Jurkat, Clone E6-1 (cell line): ENCODE measurements at regions not wholly inside any gene's neighbourhood (a gene's known extent, or its start where the extent isn't known, plus 50 kb on each side); places are given as distances from the start of the nearest gene placed in this dataset.

Experiments
- DNase-seq: peaks from one replicate; pipeline ENCODE4 v3.0.0-alpha.2; 2011; ENCODE audit warnings: low read depth, low spot score
- H3K4me3 ChIP-seq: 2 replicates; pipeline ENCODE4 v1.5.1; 2011; ENCODE audit warnings: mild to moderate bottlenecking, low read length, control low read depth, moderate library complexity

DNA sequence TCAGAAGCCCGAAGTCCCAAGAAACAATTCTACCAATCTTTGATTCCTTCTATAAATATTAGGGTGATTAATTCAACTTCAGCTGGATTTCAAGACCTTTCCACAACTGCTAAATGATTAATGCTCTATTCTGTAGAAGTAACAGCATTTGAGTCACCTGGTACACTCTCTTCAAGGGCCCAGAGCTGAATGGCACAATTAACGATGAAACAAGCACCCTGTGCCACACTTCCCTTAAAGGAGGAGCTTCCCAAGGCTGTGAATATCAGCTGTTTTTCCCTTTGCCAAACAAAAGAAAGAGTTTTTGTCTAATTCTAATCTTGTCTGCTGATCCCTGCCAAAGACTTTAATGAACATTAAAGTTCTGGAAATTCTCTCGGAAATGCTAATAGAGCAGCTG, 56.0 kb downstream of the BOD1L2 start:
- no peak overlapping the region for H3K4me3 ChIP-seq
- no peak for DNase-seq

DNA sequence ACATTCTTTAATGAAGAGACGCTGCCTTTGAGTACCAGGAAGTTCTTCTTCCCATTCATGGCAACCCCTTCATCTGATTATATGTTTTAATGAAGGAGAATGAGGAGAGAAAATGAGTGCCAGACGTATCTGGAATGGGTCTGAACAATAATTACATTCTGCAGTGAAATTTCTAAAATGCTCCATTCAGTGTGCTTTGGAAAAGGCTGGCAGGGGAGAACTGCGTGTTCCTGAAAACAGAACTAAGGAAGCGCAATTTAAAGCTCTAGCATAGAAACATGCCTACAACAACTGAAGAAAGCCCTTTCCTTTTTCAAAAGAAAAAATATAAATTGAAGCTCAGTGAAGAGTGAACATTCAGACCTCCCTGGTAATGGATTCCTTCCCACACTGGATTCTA, 58.8 kb downstream of the BOD1L2 start:
- H3K4me3 ChIP-seq: no peak overlapping the region
- no peak for DNase-seq

DNA sequence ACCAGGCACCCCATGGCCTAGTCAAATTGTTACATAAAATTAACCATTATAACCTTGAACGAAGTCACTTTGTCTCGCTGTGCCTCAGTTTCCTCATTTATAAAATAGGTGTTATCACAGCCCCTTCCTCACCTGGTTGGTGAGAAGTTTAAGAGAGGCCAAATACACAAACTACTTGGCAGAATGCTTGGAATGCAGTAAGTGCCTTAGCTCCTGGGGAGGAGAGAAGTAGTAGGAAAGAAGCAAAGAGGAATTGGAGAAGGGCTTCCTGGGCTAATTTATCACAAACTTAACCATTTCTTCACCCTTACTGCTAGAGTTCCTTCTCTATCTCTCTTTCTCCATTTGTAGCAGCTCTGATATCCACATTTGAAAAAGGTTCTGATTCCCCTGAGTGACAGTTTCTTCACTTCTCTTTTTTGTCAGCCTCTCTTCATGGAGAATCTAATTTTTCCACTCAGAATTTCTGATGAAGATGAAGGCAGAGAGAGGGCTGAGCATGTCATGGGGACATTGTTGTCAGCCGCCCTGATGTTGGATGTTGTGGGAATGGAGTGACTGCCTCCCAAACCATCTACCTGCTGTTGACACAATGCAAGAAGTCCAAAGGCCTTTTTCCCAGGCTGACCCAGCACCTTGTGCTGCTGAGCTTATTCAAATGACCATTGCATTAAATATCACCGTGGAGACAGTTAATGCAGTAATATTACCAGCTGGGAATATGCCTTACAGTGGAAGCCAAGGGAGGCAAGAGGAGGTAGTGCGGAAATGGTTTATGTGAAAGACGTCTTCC, 60.4 kb downstream of the BOD1L2 start:
- no peak for DNase-seq
- H3K4me3 ChIP-seq: no peak overlapping the region

DNA sequence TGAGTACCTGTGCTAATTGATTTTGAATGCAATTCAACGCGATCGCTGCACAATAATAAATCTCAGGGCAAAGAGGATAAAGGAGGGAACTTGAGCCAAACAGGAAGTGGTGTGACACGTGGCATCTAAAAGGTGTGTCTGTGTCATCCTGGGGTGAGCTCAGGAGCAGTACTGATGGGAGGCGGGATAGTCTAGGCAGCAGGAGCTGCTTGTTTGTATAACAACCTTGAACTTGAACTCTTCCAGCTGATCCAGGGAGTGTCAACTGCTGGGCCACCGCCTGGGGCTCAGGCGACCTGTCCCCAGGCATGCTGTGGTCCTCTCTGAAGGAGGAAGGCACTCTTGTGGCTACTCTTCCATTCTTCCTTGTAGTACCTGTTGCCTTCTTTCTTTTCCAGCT, 61.2 kb downstream of the BOD1L2 start:
- DNase-seq: peak; percentile 27

DNA sequence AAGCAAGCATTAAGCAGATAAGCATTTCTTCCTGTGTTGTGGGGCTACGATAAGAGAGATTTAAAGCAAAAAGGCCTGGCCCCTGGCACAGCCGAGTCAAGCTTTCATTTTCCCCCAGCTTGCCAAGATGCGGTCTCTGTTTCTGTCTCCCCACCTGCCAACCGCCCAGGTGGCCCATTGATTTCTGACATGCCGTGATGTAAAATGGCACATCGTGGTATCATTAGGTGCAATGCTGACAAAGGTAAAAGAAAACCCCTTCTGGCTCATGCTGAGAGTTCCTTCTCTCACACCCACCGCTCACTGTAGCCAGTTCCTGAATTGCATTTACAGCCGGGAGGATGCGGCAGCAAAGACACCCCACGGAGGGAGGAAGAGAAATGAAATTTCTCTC, 62.8 kb downstream of the BOD1L2 start:
- DNase-seq: peak; percentile 75
- peak overlapping the region; percentile 26 for H3K4me3 ChIP-seq

More for the DNA sequence above, 61.2 kb downstream of the BOD1L2 start:
- H3K4me3 ChIP-seq: no peak overlapping the region

DNA sequence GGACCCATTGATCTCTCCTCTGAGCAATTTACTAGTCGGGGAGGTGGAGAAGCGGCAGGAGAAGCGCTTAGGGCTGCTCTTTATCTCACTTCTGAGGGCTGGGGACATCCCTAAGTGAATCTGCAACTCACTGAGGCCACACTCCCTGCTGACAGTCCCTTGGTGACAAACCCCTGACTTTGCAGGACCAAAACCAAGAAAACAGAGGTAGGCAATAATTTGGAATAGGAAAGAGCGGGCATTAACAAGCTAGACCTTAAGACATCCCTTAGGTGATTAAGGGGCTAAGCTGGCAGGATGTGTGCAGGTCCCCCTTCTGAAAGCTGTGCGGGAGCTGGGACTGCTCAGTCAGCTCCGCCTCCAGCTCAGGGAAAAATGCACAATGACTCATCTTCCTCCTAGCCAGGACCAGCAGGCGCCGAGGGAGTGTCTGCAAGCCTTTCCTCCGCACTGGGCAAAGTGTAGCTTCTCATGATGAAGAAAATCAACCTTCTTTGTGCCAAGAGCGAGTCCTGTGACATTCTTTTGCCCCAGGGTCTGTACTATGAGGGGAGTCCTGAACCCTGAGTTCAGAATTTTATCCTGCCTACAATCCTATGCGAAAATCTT, 63.3 kb downstream of the BOD1L2 start:
- no peak for DNase-seq
- peak overlapping the region; percentile 26 for H3K4me3 ChIP-seq

DNA sequence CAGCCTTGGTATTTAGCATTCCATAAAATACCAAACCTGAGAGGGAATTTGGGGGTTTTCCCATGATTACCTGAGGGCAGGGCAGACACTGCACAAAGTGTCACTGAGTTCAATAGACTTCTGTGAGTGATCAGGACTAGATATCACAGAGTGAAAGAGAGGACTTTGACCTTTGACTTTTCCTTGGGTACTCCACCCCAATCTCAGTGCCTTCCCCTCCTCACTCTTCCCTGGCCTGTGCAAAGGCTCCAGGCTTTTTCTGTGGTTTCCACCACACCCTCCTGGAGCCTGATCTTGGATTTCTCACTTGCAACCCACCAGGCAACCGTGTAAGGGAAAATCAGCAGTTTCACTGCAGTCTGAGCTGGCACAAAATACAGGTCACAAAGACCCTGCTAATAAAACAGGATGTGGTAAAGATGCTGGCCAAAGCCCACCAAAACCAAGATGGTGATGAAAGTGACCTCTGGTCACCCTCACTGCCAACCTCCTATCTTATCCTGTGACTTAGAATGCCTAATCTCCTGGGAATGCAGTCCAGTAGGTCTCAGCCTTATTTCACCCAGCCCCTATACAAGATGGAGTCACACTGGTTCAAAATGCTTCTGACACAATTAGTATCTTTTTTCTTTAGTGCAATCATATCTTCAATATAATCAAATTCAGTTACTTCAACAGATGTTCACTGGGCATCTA, 64.0 kb downstream of the BOD1L2 start:
- DNase-seq: no peak
- no peak overlapping the region for H3K4me3 ChIP-seq

DNA sequence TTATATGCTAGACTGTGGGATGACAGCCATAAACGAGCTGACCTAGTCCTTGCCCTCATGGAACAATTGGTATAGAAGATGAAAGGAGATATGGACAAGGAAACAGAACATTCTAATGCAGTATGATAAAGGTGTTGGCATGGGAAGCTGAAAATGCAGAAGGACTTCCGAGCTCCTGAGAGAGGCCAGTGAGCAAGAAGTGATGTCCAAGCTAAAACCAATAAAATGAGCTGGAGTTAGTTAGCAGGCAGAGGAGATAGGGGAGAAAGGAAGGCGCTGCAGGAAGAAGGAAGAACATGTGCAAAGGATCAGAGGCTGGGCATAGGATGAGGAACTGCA, 64.5 kb downstream of the BOD1L2 start:
- no peak overlapping the region for H3K4me3 ChIP-seq
- DNase-seq: no peak

DNA sequence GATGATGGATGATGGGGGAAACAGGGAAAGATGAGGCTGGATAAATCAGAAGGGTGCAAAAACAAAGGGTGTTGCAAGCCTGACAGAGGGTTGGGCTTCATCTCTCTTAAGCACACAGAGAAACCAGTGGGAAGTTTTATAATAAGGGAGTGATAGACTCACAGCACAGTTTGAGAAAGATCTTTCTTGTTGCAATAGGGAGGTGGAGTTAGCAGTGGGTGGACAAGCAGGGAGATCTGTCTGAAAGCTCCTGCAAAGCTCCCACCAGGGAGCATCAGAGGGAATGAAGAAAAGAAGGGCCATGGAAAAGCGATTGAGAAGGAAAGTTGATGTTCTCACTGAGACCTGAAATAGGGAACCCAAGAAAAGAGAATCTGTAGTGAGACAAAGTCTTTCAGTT, 64.9 kb downstream of the BOD1L2 start:
- H3K4me3 ChIP-seq: no peak overlapping the region
- no peak for DNase-seq

DNA sequence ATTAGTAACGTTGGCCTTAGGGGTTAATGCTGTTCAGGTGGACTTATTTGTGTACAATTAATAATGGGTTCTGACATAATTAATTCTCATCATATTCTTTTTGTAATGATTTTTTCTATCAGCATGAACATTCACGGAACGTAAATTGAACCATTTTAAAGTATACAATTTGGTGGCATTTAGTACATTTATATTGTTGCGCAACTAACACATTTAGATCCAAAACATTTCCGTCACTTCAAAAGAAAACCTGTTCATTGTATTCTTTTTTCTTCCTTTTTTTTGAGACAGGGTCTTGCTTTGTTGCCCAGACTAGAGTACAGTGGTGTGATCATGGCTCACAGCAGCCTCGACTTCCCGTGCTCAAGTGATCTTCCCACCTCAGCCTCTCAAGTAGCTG, 65.8 kb downstream of the BOD1L2 start:
- DNase-seq: no peak
- no peak overlapping the region for H3K4me3 ChIP-seq

DNA sequence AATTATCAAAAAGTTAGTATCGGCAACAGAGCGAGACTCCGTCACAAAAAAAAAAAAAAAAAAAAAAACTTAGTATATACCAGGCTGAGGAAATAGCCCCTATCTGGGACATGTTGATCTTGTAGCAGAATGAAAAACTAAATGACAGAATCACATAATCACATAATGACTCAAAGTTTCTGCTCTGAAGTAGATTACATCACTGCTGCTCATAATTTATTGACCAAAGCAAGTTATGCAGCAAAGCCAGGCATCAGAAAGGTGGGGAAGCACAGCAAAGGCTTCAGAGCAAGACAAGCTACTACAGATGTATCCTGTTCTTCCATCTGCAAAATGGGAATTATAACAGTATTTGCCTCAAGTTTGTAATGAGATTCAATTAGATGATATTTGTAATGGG, 68.1 kb downstream of the BOD1L2 start:
- DNase-seq: no peak

DNA sequence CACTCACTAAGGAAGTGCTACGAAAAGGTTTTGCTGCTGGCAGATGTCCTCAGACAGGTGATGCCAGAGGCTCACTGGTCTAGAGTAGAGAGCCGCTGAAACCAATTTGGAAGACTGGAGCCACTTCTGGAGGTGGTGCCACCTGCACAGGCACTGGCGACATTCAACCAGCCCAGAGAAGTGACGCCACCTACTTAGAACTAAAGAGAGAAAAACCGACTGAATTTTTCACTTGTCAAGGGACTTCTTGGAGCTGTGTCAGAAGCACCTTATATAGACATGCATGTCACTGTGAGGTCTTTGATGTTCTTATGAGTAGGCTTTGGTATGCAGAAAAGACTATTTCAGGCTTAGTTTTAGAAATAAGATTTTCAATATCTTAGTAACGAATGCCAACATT, 71.4 kb downstream of the BOD1L2 start:
- H3K4me3 ChIP-seq: no peak overlapping the region
- no peak for DNase-seq

More for the DNA sequence above, 68.1 kb downstream of the BOD1L2 start:
- H3K4me3 ChIP-seq: no peak overlapping the region

DNA sequence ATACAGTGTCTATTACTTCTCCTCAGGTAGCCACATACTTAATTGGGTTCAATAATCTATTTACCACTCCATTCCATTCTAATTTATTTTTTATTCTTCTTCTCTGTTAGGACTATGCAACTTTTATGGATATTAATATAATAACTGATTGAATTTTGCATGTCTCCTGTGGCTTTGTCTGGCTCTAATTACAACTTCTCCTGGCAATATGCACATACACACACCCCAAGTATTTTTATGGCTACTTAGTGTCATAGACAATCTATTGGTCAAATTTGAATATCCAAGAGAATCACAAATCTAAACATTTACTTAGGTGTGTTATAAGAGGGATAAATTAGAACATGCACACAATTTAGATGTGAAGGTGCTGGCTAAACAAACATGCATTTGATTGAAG, 73.1 kb downstream of the BOD1L2 start:
- no peak overlapping the region for H3K4me3 ChIP-seq
- DNase-seq: no peak

DNA sequence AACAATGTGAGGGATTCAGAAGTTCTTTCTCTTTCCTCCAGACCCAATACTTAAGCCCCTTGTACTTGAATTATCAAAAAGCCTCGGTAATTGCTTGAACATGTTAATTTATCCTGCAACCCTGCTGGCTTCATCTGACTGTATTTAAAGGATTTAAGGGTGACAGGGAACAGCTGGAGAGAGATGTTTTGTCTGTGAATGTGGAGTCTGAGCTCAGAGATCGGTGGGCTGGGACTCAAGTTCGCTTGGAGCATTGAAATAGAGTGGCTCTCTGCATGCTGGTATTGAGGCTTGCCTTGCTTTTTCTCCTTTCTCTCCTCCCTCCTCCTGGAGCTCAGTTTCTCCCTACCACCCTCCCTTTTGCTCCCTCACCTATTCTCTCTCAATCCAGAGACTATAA, 73.6 kb downstream of the BOD1L2 start:
- DNase-seq: no peak
- H3K4me3 ChIP-seq: no peak overlapping the region

DNA sequence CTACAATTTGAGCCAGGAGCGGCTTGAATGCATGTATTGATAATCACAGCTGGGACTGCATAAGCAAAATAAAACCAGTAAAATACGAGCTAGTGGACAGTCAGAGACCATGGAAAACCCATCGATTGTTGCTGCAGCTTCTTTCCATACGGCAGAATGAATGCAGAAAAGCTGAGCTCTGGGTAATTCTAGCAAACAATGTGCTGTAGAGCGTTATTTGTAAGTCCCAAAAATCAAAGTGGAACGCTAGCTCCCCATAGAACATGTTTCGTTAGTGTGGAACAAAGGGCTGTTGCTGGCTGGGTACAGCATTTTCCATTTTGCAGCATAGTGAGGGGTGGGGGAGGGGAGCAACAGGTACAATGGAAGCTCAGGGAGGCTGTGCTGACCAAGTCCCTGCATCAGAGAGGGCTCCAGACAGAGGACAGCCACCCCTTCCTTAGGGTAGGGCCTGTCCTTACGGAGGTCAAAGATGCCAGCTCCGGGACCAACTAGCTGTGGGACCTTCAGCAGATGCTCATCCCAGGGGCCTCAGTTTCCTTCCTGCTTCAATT, 74.1 kb downstream of the BOD1L2 start:
- DNase-seq: no peak
- H3K4me3 ChIP-seq: no peak overlapping the region

DNA sequence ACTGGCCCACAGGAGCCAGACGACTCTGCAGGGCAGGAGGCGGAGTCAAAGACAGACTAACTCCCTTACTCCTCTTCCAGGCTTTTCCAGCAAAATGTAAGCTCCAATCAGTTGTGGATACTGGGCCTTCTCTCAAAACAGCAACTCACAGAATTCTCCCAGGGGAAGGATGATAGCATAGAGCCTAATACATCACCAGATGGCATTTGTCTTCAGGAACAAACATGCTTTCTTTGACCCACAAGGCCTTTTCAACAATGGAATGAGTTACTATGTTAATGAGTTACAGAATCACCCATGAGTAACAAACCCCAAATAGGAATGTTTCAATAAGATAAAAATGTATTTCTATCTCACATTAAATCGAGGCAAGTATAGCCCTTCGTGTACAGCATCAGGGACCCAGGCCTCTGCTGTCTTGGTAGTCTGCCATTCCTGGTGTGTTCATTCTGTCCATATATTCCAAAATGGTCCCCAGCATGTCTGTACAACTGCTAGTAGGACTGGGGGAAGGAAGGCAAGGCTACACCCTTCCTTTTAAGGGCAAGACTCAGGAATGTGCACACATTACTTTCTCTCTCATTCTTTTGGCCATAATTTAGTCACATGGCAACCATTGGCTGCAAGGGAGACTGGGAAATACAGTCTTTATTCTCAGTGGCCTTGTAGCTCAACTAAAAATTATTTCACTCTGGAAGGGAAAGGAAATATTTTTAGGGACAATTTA, 76.4 kb downstream of the BOD1L2 start:
- no peak overlapping the region for H3K4me3 ChIP-seq
- no peak for DNase-seq

DNA sequence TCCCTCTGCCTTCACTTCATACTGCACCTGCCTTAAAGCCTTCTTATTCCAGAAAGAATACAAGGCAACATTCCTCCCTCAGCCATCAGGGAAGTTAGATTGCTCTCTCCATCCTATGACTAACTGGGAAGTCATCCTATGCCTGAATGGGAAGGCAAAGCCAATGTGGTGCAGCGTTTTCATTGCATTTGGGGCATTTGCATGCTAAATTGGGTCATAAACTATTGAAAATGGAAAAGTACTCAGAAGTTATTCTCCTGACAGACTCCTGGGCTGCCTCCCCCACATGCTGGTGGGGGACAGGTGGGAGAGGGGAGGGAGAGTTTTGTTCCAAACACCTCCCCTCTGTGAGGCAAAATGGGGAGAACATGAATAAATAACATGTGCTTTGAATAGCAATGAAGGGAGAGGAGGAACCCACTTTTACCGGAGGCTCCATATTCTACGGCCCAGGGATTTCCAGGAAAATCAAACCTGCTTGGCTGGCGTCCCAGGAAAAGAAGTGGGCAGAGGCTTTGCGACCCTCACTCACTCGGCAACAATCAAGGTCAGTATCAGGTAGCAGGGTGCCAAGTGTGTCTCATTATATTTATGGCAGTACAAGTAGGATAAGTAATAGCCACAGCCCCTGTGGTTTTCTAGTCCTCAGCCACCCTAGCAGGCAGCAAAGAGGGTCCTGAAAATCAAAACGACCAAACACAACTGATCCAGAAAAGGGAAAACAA, 84.1 kb downstream of the BOD1L2 start:
- H3K4me3 ChIP-seq: no peak overlapping the region
- DNase-seq: no peak

DNA sequence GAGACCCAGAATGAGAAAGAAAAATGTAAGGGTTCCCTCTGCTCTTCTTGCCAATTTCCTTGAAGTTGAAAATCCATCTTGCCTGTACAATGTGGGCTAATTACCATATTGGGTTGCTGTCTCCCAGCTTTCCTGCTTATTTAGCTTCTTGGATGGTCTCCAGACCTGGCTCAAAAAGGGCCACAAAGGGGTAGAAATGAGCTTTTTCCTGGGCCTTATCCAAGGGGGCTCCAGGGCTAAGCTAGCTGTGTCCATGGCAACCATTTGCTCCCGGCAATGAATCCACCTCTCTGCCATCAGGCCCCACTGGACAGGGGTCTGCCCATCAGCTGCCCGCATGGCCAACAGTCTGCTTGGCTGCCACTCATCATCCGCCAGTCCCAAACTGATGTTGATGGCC, 85.0 kb downstream of the BOD1L2 start:
- H3K4me3 ChIP-seq: no peak overlapping the region
- DNase-seq: no peak

DNA sequence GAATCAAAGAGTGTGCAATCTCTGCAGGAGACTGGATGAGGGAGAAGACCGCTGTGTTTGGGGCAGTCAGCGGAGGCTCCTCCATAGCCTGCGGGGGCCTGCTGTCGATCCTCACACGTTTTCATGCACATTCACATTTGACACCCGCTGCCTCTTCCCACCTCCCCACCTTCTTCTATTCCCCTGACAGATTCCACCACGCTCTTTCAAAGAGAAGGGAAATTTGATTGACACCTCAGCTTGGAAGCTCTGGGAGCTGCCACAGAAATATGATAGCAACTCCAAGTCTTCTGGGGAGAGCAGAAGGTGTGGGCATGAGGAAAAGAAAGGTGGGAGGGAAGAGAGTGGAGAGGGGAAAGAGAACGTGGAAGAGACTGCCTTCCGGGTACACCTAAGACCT, 87.5 kb downstream of the BOD1L2 start:
- H3K4me3 ChIP-seq: no peak overlapping the region
- DNase-seq: no peak
